Astrocyte (in vitro differentiated cells and primary cell): ENCODE measurements at regions not wholly inside any gene's neighbourhood (a gene's known extent, or its start where the extent isn't known, plus 50 kb on each side); places are given as distances from the start of the nearest gene placed in this dataset.

Experiments used
- CTCF ChIP-seq: IDR thresholded peaks from 2 replicates; pipeline ENCODE4 v1.5.1; 2011; ENCODE audit warnings: low read depth, mild to moderate bottlenecking, inconsistent platforms, low read length, moderate library complexity; ENCODE audit not compliant: insufficient read depth
- EZH2 ChIP-seq: IDR thresholded peaks from 2 replicates; pipeline ENCODE4 v1.6.1; 2012; ENCODE audit warnings: mild to moderate bottlenecking, low read length, inconsistent platforms; ENCODE audit not compliant: insufficient read depth

DNA sequence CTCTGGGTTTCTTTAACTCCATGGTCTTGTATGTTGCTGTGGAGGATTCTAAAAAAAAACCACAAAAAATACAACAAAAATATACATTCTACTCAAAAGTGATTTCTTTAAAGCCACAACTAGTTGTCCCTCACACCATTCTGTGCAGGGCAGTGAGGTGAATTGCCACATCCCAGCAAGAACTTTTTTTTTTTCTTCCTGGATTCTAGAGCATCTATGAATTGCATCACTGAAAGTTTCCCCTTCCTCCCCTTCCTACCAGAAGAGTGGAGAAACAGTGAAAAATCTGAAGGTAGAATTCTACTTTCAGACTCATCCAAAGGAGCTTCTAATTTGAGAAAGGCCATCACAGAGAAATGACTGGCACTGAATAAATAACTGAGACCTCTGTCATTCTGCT, 395.3 kb downstream of the AEBP2 start:
- TF ChIP-seq CTCF (no peak), EZH2 (no peak)
